Large intestine (tissue), 3 donors: ENCODE measurements at regions not wholly inside any gene's neighbourhood (a gene's known extent, or its start where the extent isn't known, plus 50 kb on each side); places are given as distances from the start of the nearest gene placed in this dataset.
"Not testable (repeated sequence)": the region's sequence is repeated elsewhere in the genome, so short reads cannot be mapped to it uniquely, and the experiment has no call there.

ENCODE experiments used
- DNase-seq, 2 donors: peaks; one replicate each; pipeline versions ENCODE4 v3.0.0 to v3.0.0-alpha.2; 2013
- H3K27ac ChIP-seq: one replicate; pipeline ENCODE4 v1.5.1; 2013; ENCODE audit warnings: low read length
- H3K27me3 ChIP-seq: 2 replicates; pipeline ENCODE4 v1.6.1; 2013; ENCODE audit warnings: low read length; ENCODE audit not compliant: control insufficient read depth, insufficient read depth
- H3K36me3 ChIP-seq: 2 replicates; pipeline ENCODE4 v1.6.1; 2013; ENCODE audit warnings: low read length; ENCODE audit not compliant: control insufficient read depth, insufficient read depth
- H3K4me1 ChIP-seq: one replicate; pipeline ENCODE4 v1.6.1; 2013; ENCODE audit warnings: low read length; ENCODE audit not compliant: control insufficient read depth, insufficient read depth
- H3K4me3 ChIP-seq: one replicate; pipeline ENCODE4 v1.5.1; 2013; ENCODE audit warnings: low read length
- H3K9me3 ChIP-seq: one replicate; pipeline ENCODE4 v1.6.1; 2013; ENCODE audit warnings: mild to moderate bottlenecking, low read depth, low read length, moderate library complexity; ENCODE audit not compliant: control insufficient read depth
- whole genome bisulfite sequencing: methylation state at CpG from one replicate; pipeline ENCODE4 v1.1.5; 2013; ENCODE audit warnings: low lambda C conversion rate; ENCODE audit not compliant: insufficient coverage; 5-methylcytosine and 5-hydroxymethylcytosine counted together

- no peaks in the 10 kb centered on the region for H3K36me3 ChIP-seq
- H3K4me3 ChIP-seq = no peak overlapping the region
- no peak for DNase-seq
- no peaks in the 10 kb centered on the region for H3K9me3 ChIP-seq
- no peaks in the 10 kb centered on the region for H3K27me3 ChIP-seq
- H3K4me1 ChIP-seq = no peaks in the 10 kb centered on the region
- no CpG with 5 or more reads among the region's 1 CpG for WGBS
- H3K27ac ChIP-seq = no peak overlapping the region
Observed at GRCh38 chr3:152211655-152212054, 57.1 kb upstream of the MBNL1 start.

GRCh38 chr3:152213203-152213602 lies 55.5 kb upstream of the MBNL1 start:
- DNase-seq = no peak
- Histone ChIP-seq H3K4me3 (no peak overlapping the region), H3K27me3 (no peaks in the 10 kb centered on the region), H3K27ac (no peak overlapping the region), H3K36me3 (no peaks in the 10 kb centered on the region), H3K9me3 (peaks cover 8% of the 10 kb centered on the region), H3K4me1 (no peaks in the 10 kb centered on the region)

- no peaks in the 10 kb centered on the region for H3K4me1 ChIP-seq
- no peak for DNase-seq
- H3K27me3 ChIP-seq = no peaks in the 10 kb centered on the region
- no peaks in the 10 kb centered on the region for H3K36me3 ChIP-seq
- no peak overlapping the region for H3K4me3 ChIP-seq
- H3K27ac ChIP-seq = no peak overlapping the region
- no CpG with 5 or more reads among the region's 1 CpG for WGBS
- peaks cover 8% of the 10 kb centered on the region for H3K9me3 ChIP-seq
Observed at GRCh38 chr3:152213938-152214337, 54.8 kb upstream of the MBNL1 start.

GRCh38 chr3:152216960-152217865 lies 51.5 kb upstream of the MBNL1 start:
- H3K36me3 ChIP-seq, H3K4me1 ChIP-seq, H3K27ac ChIP-seq, H3K27me3 ChIP-seq, H3K9me3 ChIP-seq, H3K4me3 ChIP-seq, DNase-seq: not testable (repeated sequence)
- no CpG with 5 or more reads among the region's 34 CpGs for WGBS

GRCh38 chr3:152218602-152219001 lies 50.1 kb upstream of the MBNL1 start:
- Histone ChIP-seq H3K27ac (no peak overlapping the region), H3K4me3 (no peak overlapping the region), H3K36me3 (no peaks in the 10 kb centered on the region), H3K9me3 (peaks cover 8% of the 10 kb centered on the region), H3K4me1 (no peaks in the 10 kb centered on the region), H3K27me3 (no peaks in the 10 kb centered on the region)
- DNase-seq = no peak
- no CpG with 5 or more reads among the region's 1 CpG for WGBS
